OCI-LY7 (cell line): ENCODE measurements at regions not wholly inside any gene's neighbourhood (a gene's known extent, or its start where the extent isn't known, plus 50 kb on each side); places are given as distances from the start of the nearest gene placed in this dataset.

Source experiments
- BruUV-seq: library from RNA; stranded (reverse); fragments of 400-500 nt; replicated peaks from 2 replicates; lab custom pipeline; 2021; lab: Mats Ljungman, UMichigan
- CTCF ChIA-PET: fragments of 300-600 bp; sonication (Branson Sonifier 250); formaldehyde crosslinking; loops from one replicate; lab custom pipeline; 2022; ENCODE audit warnings: antibody characterized with exemption; ENCODE audit not compliant: unreplicated experiment; lab: Charles Lee
- POLR2A ChIA-PET: fragments of 300-600 bp; sonication (Branson Sonifier 250); formaldehyde crosslinking; loops from one replicate; lab custom pipeline; 2022; ENCODE audit warnings: antibody characterized with exemption; lab: Charles Lee
- DNase-seq: peaks from one replicate; pipeline ENCODE4 v3.0.0-alpha.2; 2015; ENCODE audit warnings: low spot score
- H2AFZ ChIP-seq: fragments of 200-600 bp; sonication (generic), shearing (Covaris generic); 2 replicates; pipeline ENCODE4 v1.6.1; 2014; ENCODE audit warnings: mild to moderate bottlenecking, antibody characterized with exemption, low read length, moderate library complexity
- H3K27ac ChIP-seq: fragments of 200-600 bp; sonication (generic); 2 replicates; pipeline ENCODE4 v1.5.1; 2014; ENCODE audit warnings: mixed run types, low read depth, mild to moderate bottlenecking, moderate library complexity, low read length, inconsistent platforms; ENCODE audit not compliant: poor library complexity, severe bottlenecking
- H3K36me3 ChIP-seq: fragments of 200-600 bp; sonication (generic); 2 replicates; pipeline ENCODE4 v1.6.1; 2014; ENCODE audit warnings: mild to moderate bottlenecking, antibody characterized with exemption, low read length, moderate library complexity, mixed read lengths; ENCODE audit not compliant: insufficient read depth
- H3K4me1 ChIP-seq: fragments of 200-600 bp; sonication (generic); 2 replicates; pipeline ENCODE4 v1.5.1; 2014; ENCODE audit warnings: mild to moderate bottlenecking, low read length; ENCODE audit not compliant: insufficient read depth, poor library complexity, severe bottlenecking
- H3K4me2 ChIP-seq: fragments of 200-600 bp; sonication (generic); 2 replicates; pipeline ENCODE4 v1.6.1; 2014; ENCODE audit warnings: mild to moderate bottlenecking, low read length
- H3K4me3 ChIP-seq: fragments of 200-600 bp; sonication (generic); 2 replicates; pipeline ENCODE4 v1.5.1; 2014; ENCODE audit warnings: mild to moderate bottlenecking, low read depth, low read length; ENCODE audit not compliant: poor library complexity, severe bottlenecking
- H3K79me2 ChIP-seq: fragments of 200-600 bp; sonication (generic); 2 replicates; pipeline ENCODE4 v1.6.1; 2016; ENCODE audit warnings: low read depth, mild to moderate bottlenecking, low read length, moderate library complexity, mixed read lengths; ENCODE audit not compliant: insufficient read depth
- H3K9me2 ChIP-seq: fragments of 200-600 bp; sonication (generic); 2 replicates; pipeline ENCODE4 v1.6.1; 2016; ENCODE audit warnings: mild to moderate bottlenecking, low read length, mixed read lengths; ENCODE audit not compliant: insufficient read depth
- H3K9me3 ChIP-seq: fragments of 200-600 bp; sonication (generic); 2 replicates; pipeline ENCODE4 v1.6.1; 2014; ENCODE audit warnings: mild to moderate bottlenecking, mixed run types, low read length, mixed read lengths
- H4K20me1 ChIP-seq: fragments of 200-600 bp; sonication (generic); 2 replicates; pipeline ENCODE4 v1.6.1; 2014; ENCODE audit warnings: mild to moderate bottlenecking, antibody characterized with exemption, low read length, moderate library complexity, mixed read lengths; ENCODE audit not compliant: insufficient read depth
- CTCF ChIP-seq: fragments of 200-600 bp; sonication (generic); conservative IDR thresholded peaks from 2 replicates; pipeline ENCODE4 v1.5.1; 2014; ENCODE audit warnings: mild to moderate bottlenecking, antibody characterized with exemption, low read length, moderate library complexity, mixed read lengths
- EZH2phosphoT487 ChIP-seq: fragments of 200-600 bp; sonication (generic); IDR thresholded peaks from 2 replicates; pipeline ENCODE4 v1.6.1; 2018; ENCODE audit warnings: low read depth, borderline replicate concordance, mild to moderate bottlenecking, mixed run types, antibody characterized with exemption, low read length, moderate library complexity, mixed read lengths
- intact Hi-C: fragments of 100-400 bp; cut with micrococcal nuclease; formaldehyde crosslinking; loops from one replicate; pipeline ENCODE4 v1.10.0; 2022; ENCODE audit not compliant: unreplicated experiment

GRCh38 chr16:79966226-79966625, 365.7 kb upstream of the MAF start:
- TF ChIP-seq EZH2phosphoT487, result no peak
- TF ChIP-seq CTCF, result no peak
- Histone ChIP-seq H2AFZ (no peak overlapping the region), H3K4me3 (no peak overlapping the region), H3K4me2 (no peak overlapping the region), H3K4me1 (no peaks in the 10 kb centered on the region), H3K27ac (no peak overlapping the region), H4K20me1 (no peaks in the 10 kb centered on the region), H3K9me3 (no peaks in the 10 kb centered on the region), H3K9me2 (no peaks in the 10 kb centered on the region), H3K36me3 (no peaks in the 10 kb centered on the region), H3K79me2 (no peaks in the 10 kb centered on the region)
- intact Hi-C loops, result no loop called here
- ChIA-PET CTCF (no interaction called here), POLR2A (no interaction called here)
- DNase-seq, result no peak
- no TSS peak for BruUV-seq

GRCh38 chr16:79965718-79966117, 365.2 kb upstream of the MAF start:
- Histone ChIP-seq H3K4me3 (no peak overlapping the region), H3K36me3 (no peaks in the 10 kb centered on the region), H3K4me1 (no peaks in the 10 kb centered on the region), H3K9me3 (no peaks in the 10 kb centered on the region), H4K20me1 (no peaks in the 10 kb centered on the region), H3K27ac (no peak overlapping the region), H3K4me2 (no peak overlapping the region), H3K9me2 (no peaks in the 10 kb centered on the region), H3K79me2 (no peaks in the 10 kb centered on the region), H2AFZ (no peak overlapping the region)
- no TSS peak for BruUV-seq
- ChIA-PET POLR2A (no interaction called here), CTCF (no interaction called here)
- TF ChIP-seq CTCF (no peak), EZH2phosphoT487 (no peak)
- intact Hi-C loops, result no loop called here
- DNase-seq, result no peak

- no peak for TF ChIP-seq CTCF
- no peak for TF ChIP-seq EZH2phosphoT487
- Histone ChIP-seq H3K36me3 (no peaks in the 10 kb centered on the region), H3K4me1 (no peaks in the 10 kb centered on the region), H3K79me2 (no peaks in the 10 kb centered on the region), H3K9me3 (no peaks in the 10 kb centered on the region), H3K4me2 (no peak overlapping the region), H3K27ac (no peak overlapping the region), H2AFZ (no peak overlapping the region), H3K4me3 (no peak overlapping the region), H4K20me1 (no peaks in the 10 kb centered on the region), H3K9me2 (no peaks in the 10 kb centered on the region)
- intact Hi-C loops, result no loop called here
- ChIA-PET CTCF (no interaction called here), POLR2A (interaction anchor here (0.7 kb wide), 1 partner anchor 11 kb away, joined by 3 read pairs; no protein-coding TSS in a partner anchor)
- BruUV-seq, result no TSS peak
- DNase-seq, result no peak
Measured at GRCh38 chr16:79964104-79964503, 363.6 kb upstream of the MAF start.
